OCI-LY3 (cell line): ENCODE measurements at regions not wholly inside any gene's neighbourhood (a gene's known extent, or its start where the extent isn't known, plus 50 kb on each side); places are given as distances from the start of the nearest gene placed in this dataset.

Experiments
- H2AFZ ChIP-seq: fragments of 200-600, 300-600 bp; shearing (Covaris generic); 2 replicates; pipeline ENCODE4 v1.6.0; 2014; ENCODE audit warnings: antibody characterized with exemption, low read depth, low read length
- H3K27ac ChIP-seq: fragments of 200-600, 300-600 bp; sonication (generic); 2 replicates; pipeline ENCODE4 v1.5.1; 2014; ENCODE audit warnings: mild to moderate bottlenecking, low read length, moderate library complexity, mixed read lengths
- H3K27me3 ChIP-seq: fragments of 200-600, 300-600 bp; sonication (generic); 2 replicates; pipeline ENCODE4 v1.6.1; 2014; ENCODE audit warnings: low read depth, low read length, mixed read lengths
- H3K36me3 ChIP-seq: fragments of 200-600, 300-600 bp; sonication (generic); replicated peaks from 2 replicates; pipeline ENCODE3; 2014; ENCODE audit warnings: low read depth, low read length, mixed read lengths
- H3K4me1 ChIP-seq: fragments of 300-600, 200-600 bp; sonication (generic); 2 replicates; pipeline ENCODE4 v1.6.1; 2014; ENCODE audit warnings: low read length, mixed read lengths
- H3K4me2 ChIP-seq: fragments of 200-600, 300-600 bp; sonication (generic); 2 replicates; pipeline ENCODE4 v1.6.1; 2014; ENCODE audit warnings: low read length, mixed read lengths
- H3K4me3 ChIP-seq: fragments of 300-600, 200-600 bp; sonication (generic); 2 replicates; pipeline ENCODE4 v1.5.1; 2014; ENCODE audit warnings: antibody characterized with exemption, mild to moderate bottlenecking, low read length, moderate library complexity
- H3K79me2 ChIP-seq: fragments of 300-600, 200-600 bp; shearing (Covaris generic); 2 replicates; pipeline ENCODE4 v1.6.1; 2014; ENCODE audit warnings: mild to moderate bottlenecking, low read length, mixed read lengths
- H3K9ac ChIP-seq: fragments of 300-600, 200-600 bp; shearing (Covaris generic); 2 replicates; pipeline ENCODE4 v1.6.0; 2014; ENCODE audit warnings: mild to moderate bottlenecking, low read length, moderate library complexity
- H3K9me3 ChIP-seq: fragments of 200-600, 300-600 bp; shearing (Covaris generic); 2 replicates; pipeline ENCODE4 v1.6.1; 2014; ENCODE audit warnings: low read length, mixed read lengths; ENCODE audit not compliant: insufficient read depth
- H4K20me1 ChIP-seq: fragments of 200-600, 300-600 bp; sonication (generic); 2 replicates; pipeline ENCODE4 v1.6.1; 2016; ENCODE audit warnings: low read length, mixed read lengths; ENCODE audit not compliant: insufficient read depth
- EZH2phosphoT487 ChIP-seq: fragments of 200-600 bp; shearing (Covaris generic); IDR thresholded peaks from 2 replicates; pipeline ENCODE4 v1.6.1; 2018; ENCODE audit warnings: antibody characterized with exemption, mixed run types, low read depth
- TF ChIP-seq, protein P1 (sequence below): fragments of 200-600, 300-600 bp; sonication (generic); IDR thresholded peaks from 2 replicates; pipeline ENCODE4 v1.5.1; 2014; ENCODE audit warnings: antibody characterized with exemption, low read length, low read depth

DNA sequence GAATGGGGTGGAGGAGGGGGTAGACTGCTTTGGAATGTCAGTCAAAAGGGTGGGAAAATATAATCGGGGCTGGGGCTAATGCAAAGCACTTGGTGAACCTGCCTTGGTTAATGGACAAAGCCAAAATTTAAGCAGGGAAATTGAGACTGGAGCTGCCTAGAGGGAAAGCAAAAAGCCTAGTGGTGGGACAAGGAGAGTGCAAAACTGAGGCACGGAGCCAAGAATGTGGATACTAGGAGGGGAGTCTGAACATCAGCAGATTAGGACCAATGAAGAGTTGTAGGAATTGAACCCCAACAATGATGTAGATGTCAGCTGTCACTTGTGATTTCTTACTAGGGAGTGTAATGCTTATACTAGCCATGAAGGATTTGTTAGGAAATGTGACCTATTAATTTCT is 195.9 kb downstream of the MDFIC start:
- Histone ChIP-seq H3K4me1 (peaks cover 10% of the 10 kb centered on the region), H3K4me3 (no peak overlapping the region), H3K4me2 (peak overlapping the region; percentile 31), H3K27ac (no peak overlapping the region), H4K20me1 (no peaks in the 10 kb centered on the region), H3K79me2 (no peaks in the 10 kb centered on the region), H3K27me3 (no peaks in the 10 kb centered on the region), H3K36me3 (no peaks in the 10 kb centered on the region), H3K9me3 (no peaks in the 10 kb centered on the region), H2AFZ (no peak overlapping the region), H3K9ac (no peak overlapping the region)
- TF ChIP-seq, protein P1, sequence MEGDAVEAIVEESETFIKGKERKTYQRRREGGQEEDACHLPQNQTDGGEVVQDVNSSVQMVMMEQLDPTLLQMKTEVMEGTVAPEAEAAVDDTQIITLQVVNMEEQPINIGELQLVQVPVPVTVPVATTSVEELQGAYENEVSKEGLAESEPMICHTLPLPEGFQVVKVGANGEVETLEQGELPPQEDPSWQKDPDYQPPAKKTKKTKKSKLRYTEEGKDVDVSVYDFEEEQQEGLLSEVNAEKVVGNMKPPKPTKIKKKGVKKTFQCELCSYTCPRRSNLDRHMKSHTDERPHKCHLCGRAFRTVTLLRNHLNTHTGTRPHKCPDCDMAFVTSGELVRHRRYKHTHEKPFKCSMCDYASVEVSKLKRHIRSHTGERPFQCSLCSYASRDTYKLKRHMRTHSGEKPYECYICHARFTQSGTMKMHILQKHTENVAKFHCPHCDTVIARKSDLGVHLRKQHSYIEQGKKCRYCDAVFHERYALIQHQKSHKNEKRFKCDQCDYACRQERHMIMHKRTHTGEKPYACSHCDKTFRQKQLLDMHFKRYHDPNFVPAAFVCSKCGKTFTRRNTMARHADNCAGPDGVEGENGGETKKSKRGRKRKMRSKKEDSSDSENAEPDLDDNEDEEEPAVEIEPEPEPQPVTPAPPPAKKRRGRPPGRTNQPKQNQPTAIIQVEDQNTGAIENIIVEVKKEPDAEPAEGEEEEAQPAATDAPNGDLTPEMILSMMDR: no peak
- TF ChIP-seq EZH2phosphoT487: no peak

GRCh38 chr7:115116773-115117715 is 195.2 kb downstream of the MDFIC start:
- H3K4me2 ChIP-seq: peak overlapping the region; percentile 31

GRCh38 chr7:115113776-115114175 is 191.9 kb downstream of the MDFIC start:
- no peaks in the 10 kb centered on the region for H4K20me1 ChIP-seq
- no peaks in the 10 kb centered on the region for H3K79me2 ChIP-seq
- H3K4me2 ChIP-seq: no peak overlapping the region
- no peaks in the 10 kb centered on the region for H3K9me3 ChIP-seq
- H3K36me3 ChIP-seq: no peaks in the 10 kb centered on the region
- no peak overlapping the region for H3K27ac ChIP-seq
- no peak for TF ChIP-seq EZH2phosphoT487
- TF ChIP-seq, protein P1: no peak
- H3K4me3 ChIP-seq: no peak overlapping the region
- peaks cover 20% of the 10 kb centered on the region for H3K4me1 ChIP-seq
- H3K9ac ChIP-seq: no peak overlapping the region
- H3K27me3 ChIP-seq: no peaks in the 10 kb centered on the region
- no peak overlapping the region for H2AFZ ChIP-seq

More at GRCh38 chr7:115116773-115117715, 195.2 kb downstream of the MDFIC start:
- H3K27ac ChIP-seq: no peak overlapping the region
- no peaks in the 10 kb centered on the region for H3K9me3 ChIP-seq
- H4K20me1 ChIP-seq: no peaks in the 10 kb centered on the region
- no peak overlapping the region for H3K9ac ChIP-seq
- no peaks in the 10 kb centered on the region for H3K79me2 ChIP-seq
- no peaks in the 10 kb centered on the region for H3K36me3 ChIP-seq
- peaks cover 10% of the 10 kb centered on the region for H3K4me1 ChIP-seq
- H3K27me3 ChIP-seq: no peaks in the 10 kb centered on the region
- TF ChIP-seq, protein P1: no peak
- no peak for TF ChIP-seq EZH2phosphoT487
- no peak overlapping the region for H3K4me3 ChIP-seq
- no peak overlapping the region for H2AFZ ChIP-seq

GRCh38 chr7:115113131-115113530 is 191.2 kb downstream of the MDFIC start:
- Histone ChIP-seq H2AFZ (no peak overlapping the region), H3K36me3 (no peaks in the 10 kb centered on the region), H3K4me3 (no peak overlapping the region), H3K79me2 (no peaks in the 10 kb centered on the region), H3K4me2 (no peak overlapping the region), H3K4me1 (peaks cover 20% of the 10 kb centered on the region), H4K20me1 (no peaks in the 10 kb centered on the region), H3K9me3 (no peaks in the 10 kb centered on the region), H3K27me3 (no peaks in the 10 kb centered on the region), H3K9ac (no peak overlapping the region), H3K27ac (no peak overlapping the region)
- TF ChIP-seq EZH2phosphoT487: no peak
- TF ChIP-seq, protein P1: no peak
